A549 (cell line): ENCODE measurements at regions not wholly inside any gene's neighbourhood (a gene's known extent, or its start where the extent isn't known, plus 50 kb on each side); places are given as distances from the start of the nearest gene placed in this dataset.

ENCODE experiments used
- CTCF ChIP-seq: fragments of >200 bp; sonication (Bioruptor Twin); formaldehyde crosslinking; IDR thresholded peaks from 3 replicates; pipeline ENCODE4 v1.5.1; 2016
- ELK1 ChIP-seq: fragments of 150-350 bp; IDR thresholded peaks from 2 replicates; pipeline ENCODE4 v1.6.1; 2014; ENCODE audit warnings: low read depth, mild to moderate bottlenecking, low read length
- HMGXB4 ChIP-seq: fragments of 250-450 bp; sonication (Bioruptor Pico); IDR thresholded peaks from 2 replicates; pipeline ENCODE4 v1.5.0; 2021; ENCODE audit warnings: mild to moderate bottlenecking, moderate library complexity, borderline replicate concordance
- JUNB ChIP-seq: fragments of >200 bp; sonication (Bioruptor Twin); formaldehyde crosslinking; IDR thresholded peaks from 2 replicates; pipeline ENCODE4 v1.6.1; 2016
- KDM5A ChIP-seq: fragments of 200-600 bp; sonication (generic); IDR thresholded peaks from 2 replicates; pipeline ENCODE4 v1.6.1; 2016; ENCODE audit warnings: antibody characterized with exemption, mild to moderate bottlenecking
- MAFK ChIP-seq: fragments of 450-650 bp; IDR thresholded peaks from 2 replicates; pipeline ENCODE4 v1.6.1; 2014; ENCODE audit not compliant: partially characterized antibody
- MAX ChIP-seq: IDR thresholded peaks from 2 replicates; pipeline ENCODE4 v1.6.1; 2012
- MAZ ChIP-seq: fragments of 150-350 bp; IDR thresholded peaks from 2 replicates; pipeline ENCODE4 v1.6.1; 2014; ENCODE audit warnings: antibody characterized with exemption, low read depth, low read length, borderline replicate concordance
- MYC ChIP-seq: IDR thresholded peaks from 2 replicates; pipeline ENCODE4 v1.6.1; 2012; ENCODE audit warnings: mild to moderate bottlenecking, inconsistent platforms, low read length, improper control_type of control experiment, borderline replicate concordance
- POLR2A ChIP-seq: IDR thresholded peaks from 2 replicates; pipeline ENCODE4 v1.6.1; 2012; ENCODE audit warnings: mild to moderate bottlenecking, low read length
- POLR2AphosphoS2 ChIP-seq: conservative IDR thresholded peaks from 2 replicates; pipeline ENCODE4 v1.6.1; 2012; ENCODE audit warnings: low read length, improper control_type of control experiment, inconsistent platforms
- RAD21 ChIP-seq, 2 experiments: fragments of >200 bp in 1 of 2; sonication (Bioruptor Twin) in 1 of 2; formaldehyde crosslinking in 1 of 2; IDR thresholded peaks in 1 of 2; conservative IDR thresholded peaks in 1 of 2; 2 replicates in 1 of 2; 3 replicates in 1 of 2; pipeline ENCODE4 v1.6.1; 2012 to 2018; ENCODE audit warnings: inconsistent platforms in 1 of 2
- REST ChIP-seq: fragments of 200-600 bp; sonication (generic); IDR thresholded peaks from 2 replicates; pipeline ENCODE4 v1.6.1; 2016; ENCODE audit warnings: antibody characterized with exemption, mild to moderate bottlenecking, moderate library complexity

GRCh38 chr9:89864731-89865130 lies 259.9 kb downstream of the GADD45G start:
- TF ChIP-seq POLR2A (no peak), CTCF (no peak), KDM5A (no peak), JUNB (no peak), MYC (no peak), MAFK (no peak), POLR2AphosphoS2 (no peak), REST (no peak), ELK1 (no peak), RAD21 (conservative IDR thresholded peaks at IDR 0.05 in 1 of 2, IDR thresholded peaks at IDR 0.05 in 1 of 2) (no peak), HMGXB4 (CRISPR knock-in tag) (no peak), MAZ (no peak), MAX (no peak)
